Eye (tissue), 1 donor: ENCODE measurements at regions not wholly inside any gene's neighbourhood (a gene's known extent, or its start where the extent isn't known, plus 50 kb on each side); places are given as distances from the start of the nearest gene placed in this dataset.
A peak's percentile ranks its signal among the peaks of the same experiment; 100 is the strongest.
"Not testable (repeated sequence)": the region's sequence is repeated elsewhere in the genome, so short reads cannot be mapped to it uniquely, and the experiment has no call there.

ENCODE experiments used
- DNase-seq: peaks from one replicate; pipeline ENCODE4 v3.0.0-alpha.2; 2015

- not testable (repeated sequence) for DNase-seq
Observed at GRCh38 chr15:29648415-29648814, 173.9 kb downstream of the TJP1 start.

GRCh38 chr15:29645841-29646240, 176.4 kb downstream of the TJP1 start:
- no peak for DNase-seq

- not testable (repeated sequence) for DNase-seq
Observed at GRCh38 chr15:29644361-29644760, 177.9 kb downstream of the TJP1 start.

- no peak for DNase-seq
Observed at GRCh38 chr15:29638781-29639180, 183.5 kb downstream of the TJP1 start.

DNA sequence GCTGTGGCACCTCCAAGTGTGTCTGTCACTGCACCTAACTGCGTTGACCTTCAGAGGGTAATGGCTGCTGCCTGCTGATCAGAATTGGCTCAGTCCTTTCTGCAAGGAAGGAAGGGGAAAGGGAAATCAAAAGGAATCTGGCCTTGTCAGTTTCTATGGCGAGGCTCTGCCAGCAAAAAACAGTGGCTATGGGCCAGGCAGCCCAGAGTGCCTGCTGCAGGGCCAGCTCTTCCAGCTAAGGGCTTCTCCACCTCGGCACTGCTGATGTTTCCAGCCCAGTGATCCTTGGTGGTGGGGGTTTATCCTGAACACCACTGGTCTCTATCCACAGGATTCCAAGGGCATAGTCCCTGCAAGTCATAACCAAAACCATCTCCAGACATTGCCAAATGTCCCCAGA, 184.3 kb downstream of the TJP1 start:
- DNase-seq = no peak

- no peak for DNase-seq
Observed at GRCh38 chr15:29637555-29637954, 184.7 kb downstream of the TJP1 start.

DNA sequence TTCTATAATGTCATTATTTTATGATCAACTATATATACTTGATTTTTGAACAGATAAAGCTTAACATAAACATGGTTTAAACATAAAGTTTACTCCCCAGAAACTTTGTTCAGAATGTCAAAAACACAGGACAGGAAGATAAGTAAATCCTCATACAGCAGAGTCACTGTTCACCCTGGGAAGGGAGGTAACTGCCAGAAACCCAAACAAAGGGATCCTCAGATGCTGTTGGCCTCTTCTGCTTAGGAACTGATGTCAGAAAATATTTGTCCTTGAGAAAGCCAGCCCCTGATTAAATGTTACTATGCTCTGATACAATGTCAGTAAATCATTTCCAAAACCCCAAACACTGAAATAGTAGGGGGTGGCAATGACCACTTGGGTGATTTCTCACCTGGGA, 185.3 kb downstream of the TJP1 start:
- DNase-seq = no peak

DNA sequence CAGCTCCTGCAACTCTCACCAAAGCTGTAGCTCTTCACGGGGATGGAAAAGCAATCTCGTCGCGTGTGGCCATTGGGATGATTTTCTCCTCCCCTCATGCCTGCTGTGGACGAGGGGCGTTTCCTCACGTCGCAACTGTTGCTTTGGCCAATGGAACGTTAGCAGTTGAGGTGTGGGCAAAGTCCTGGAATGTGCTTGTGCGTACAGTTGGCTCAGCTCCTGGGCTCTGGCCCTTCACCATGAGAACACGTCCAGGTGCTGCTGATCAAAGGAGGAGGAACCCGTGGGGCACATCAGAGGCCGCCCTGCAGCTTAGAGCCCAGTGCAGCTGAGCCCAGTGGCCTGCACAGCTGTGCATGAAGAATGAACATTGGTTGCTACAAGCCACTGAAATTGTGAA, 186.1 kb downstream of the TJP1 start:
- no peak for DNase-seq

GRCh38 chr15:29635513-29636098, 186.7 kb downstream of the TJP1 start:
- DNase-seq = no peak

DNA sequence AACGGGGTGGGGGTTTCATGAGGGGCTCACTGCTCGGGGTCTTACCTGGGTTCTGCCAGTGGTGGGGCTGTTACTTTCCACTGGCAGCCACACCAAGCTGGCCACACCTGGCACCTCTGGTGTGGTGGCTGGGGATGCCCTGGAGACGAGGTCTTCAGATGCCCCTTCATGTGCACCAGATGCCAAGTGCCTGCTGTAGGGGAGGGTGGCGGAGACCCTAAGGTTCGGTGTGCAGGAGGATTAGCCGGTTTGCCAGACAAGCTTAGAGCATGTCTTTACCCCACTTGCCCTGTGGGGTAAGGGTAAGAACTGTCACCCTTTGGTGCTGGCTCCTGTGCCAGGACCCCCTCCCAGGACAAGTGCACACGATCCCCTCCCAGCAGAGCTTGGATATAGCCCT, 188.3 kb downstream of the TJP1 start:
- DNase-seq = no peak

DNA sequence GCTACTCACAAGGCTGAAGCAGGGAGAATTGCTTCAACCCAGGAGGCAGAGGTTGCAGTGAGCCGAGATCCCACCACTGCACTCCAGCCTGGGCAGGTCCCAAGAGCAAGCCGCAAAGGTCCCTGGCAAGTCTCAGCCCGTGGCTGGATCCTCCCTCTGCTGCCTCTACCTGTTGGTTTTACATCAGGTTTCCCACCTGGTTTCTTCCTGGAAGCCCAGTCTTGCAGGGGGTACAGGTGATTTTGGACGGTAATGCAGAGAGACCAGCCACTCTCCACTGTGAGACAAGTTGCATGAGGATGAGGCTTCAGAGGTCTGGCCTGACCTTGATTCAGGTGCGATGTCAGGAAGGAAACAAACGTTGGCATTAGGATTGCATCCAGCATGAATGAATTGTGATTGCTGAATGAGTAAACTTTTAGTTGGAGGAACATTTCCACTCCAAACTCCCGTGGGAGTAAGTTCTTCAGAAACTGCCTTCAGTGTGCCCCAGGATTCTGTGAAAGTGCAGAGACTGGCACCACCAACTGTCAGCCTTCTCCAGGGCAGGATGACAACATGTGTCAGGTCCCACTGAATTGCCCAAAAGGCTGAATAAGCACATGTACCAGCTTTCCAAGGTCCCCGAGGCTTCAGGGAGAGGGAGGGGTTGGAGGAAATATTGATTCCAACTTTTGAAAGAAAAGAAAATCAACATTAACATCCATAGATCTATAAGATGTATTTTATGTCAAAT, 189.4 kb downstream of the TJP1 start:
- no peak for DNase-seq

DNA sequence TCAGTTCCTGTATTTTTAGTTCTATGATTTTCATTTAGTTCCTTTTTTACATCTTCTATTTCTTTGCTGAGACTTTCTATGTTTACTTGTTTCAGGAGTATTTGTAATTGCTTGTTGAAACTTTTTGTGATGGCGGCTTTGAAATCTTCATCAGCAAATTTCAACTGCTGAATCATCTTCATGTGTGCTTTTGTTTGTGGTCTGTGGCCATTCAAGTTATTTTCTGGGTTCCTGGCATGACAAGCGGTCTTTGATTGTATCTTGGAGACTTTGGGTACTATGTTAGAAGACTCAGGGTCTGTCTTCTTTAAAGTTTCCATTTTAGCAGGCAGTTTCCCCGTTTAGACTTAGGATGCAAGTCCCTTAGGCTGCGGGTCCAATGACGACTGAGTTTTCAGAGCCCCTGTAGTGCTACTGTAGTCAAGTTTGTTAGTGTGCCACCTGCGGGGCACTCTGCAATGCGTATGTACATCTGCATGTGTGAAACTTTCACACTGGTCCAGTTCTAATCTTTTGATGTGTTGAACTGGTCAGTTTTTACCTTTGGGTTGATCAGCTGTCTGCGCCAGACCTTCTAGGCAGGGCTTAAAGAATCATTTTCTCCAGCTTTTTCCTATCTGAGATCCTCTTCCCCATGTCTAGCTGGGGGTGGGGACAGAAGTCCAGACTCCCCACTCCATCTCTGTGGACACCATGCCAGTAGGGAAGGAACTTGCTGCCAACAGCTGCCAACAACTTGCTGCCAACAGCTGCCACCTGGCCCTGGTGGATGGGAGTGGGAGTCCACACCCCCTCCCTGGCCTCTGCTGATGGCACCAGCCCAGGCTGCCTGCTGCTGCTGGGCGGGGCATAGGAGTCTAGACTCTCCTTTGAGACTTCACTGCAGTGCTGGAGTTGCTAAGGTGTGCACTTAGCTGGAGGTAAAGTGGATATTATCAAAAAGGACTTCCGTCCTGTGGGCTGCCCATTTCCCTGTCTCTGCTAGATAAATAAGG, 190.9 kb downstream of the TJP1 start:
- DNase-seq = peak; percentile 13

DNA sequence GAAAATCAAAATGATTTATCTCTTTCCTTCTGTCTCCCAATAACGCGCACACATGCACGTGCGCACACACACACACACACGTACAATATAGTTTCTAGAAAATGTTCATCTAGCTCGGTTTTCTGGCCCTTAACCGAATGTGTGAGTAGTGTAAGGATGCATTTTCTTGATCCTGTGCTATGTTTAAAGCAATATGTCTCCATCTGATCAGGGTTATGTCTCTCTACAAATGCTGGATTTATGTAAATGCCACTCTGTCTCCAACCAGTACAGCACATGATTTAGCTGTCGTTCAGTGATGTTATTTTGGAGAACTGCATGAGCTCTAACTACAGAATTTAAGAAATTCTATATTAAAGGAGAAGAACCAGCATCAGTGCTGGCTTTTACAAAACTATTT, 198.0 kb downstream of the TJP1 start:
- DNase-seq = no peak

DNA sequence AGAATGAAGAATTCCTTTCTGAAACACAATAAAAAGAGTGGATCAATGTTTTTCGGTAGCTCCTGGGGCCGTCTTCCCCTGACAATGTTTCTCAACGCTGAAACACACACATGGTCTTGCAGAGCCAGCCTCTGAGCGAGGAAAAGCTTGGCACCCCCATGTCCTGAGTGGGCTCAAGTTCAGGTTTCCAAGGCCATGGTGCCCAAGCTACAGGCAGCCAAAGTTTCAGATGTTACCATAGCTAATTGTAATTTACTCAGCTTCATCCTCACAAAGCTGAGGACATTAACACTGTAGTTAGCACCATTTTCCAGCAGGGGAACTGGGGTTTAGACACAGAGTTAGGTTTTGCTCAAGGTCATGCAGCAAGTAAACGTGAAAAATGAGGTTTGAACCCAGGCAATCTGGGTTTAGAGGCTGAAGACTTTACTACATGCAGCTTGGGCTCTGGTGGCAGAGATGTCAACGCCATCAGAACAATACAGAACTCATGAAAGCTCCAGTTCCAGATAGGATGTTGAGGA, 199.1 kb downstream of the TJP1 start:
- no peak for DNase-seq

GRCh38 chr15:29622637-29623036, 199.6 kb downstream of the TJP1 start:
- DNase-seq = no peak

- no peak for DNase-seq
Observed at GRCh38 chr15:29621616-29622015, 200.7 kb downstream of the TJP1 start.

DNA sequence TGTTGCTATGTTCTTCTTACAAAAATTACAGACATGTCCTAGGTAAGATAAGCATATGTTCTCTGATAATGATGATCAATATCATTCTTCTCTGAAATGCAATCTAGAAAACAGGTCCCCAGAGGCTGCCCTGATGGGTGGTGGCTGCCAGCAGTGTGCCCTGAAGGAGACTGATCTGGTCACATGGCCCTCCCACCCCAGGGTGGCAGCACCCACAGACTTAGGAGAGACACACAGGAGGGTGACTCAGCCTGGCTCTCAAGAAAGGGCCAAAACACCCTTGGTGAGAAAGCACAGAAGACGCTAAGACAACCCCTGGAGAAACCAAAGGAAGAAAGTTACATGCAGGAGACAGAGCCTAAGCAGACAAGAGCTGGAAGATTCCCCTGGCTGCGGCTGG, 203.7 kb downstream of the TJP1 start:
- DNase-seq = no peak

- no peak for DNase-seq
Observed at GRCh38 chr15:29616512-29616911, 205.8 kb downstream of the TJP1 start.

GRCh38 chr15:29615791-29616190, 206.5 kb downstream of the TJP1 start:
- DNase-seq = no peak

DNA sequence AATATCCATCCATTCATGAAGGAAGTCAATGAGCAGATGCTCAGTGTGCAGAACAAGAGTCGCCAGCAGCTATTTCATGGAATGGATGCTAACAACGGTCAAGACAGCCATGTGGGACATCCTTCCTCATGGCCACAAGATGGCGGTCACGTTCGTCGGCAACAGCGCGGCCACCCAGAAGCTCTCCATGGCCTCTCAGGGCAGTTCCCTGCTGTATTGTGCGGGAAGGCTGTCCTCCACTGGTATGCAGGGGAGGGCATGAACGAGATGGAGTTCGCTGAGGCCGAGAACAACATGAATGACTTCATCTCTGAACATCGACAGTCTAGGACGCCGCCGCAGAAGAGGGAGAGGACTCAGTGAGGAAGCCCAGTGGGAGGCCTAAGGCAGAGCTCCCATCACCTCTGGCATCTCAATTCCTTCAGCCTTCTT, 208.3 kb downstream of the TJP1 start:
- DNase-seq = no peak

DNA sequence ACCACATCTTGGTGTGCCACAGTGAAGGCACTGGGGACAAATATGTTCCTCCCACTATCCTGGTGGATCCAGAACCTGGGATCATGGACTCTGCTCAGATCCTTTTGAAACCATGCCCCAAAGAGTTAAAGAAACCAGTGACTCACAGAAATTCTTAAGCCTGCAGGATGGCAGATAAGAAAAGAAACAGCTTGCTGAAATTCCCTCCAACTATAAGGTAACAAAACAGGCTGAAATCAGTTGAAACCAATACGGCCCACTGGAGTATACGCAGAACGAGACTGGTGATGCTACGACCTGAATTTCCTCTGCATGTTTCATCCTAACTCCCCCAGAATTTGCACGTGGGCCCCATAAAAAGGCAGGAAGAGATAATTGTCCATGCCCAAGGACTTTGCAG, 209.6 kb downstream of the TJP1 start:
- no peak for DNase-seq

DNA sequence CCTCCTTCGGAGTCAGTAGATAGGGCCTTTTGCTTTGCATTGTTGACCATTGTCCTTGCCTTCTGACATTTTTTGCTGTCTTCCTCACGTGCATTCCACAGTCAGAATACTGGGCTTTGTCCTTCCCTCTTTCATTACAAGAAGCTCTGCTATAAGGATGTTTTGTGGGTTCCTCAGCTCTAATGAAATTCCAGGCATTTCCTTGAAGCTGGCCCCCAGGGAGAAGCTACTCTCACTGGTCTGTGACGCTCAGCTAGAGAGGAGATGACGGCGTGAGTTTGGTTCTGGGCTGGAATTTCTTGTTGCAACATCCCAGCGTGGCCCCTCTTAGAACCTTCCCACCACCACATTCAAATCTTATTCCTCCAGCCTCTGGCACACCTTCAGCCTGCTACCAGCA, 210.2 kb downstream of the TJP1 start:
- DNase-seq = peak; percentile 12

- no peak for DNase-seq
Observed at GRCh38 chr15:29611057-29611456, 211.2 kb downstream of the TJP1 start.
